ENCODE measurements at regions not wholly inside any gene's neighbourhood (a gene's known extent, or its start where the extent isn't known, plus 50 kb on each side); places are given as distances from the start of the nearest gene placed in this dataset.

DNA sequence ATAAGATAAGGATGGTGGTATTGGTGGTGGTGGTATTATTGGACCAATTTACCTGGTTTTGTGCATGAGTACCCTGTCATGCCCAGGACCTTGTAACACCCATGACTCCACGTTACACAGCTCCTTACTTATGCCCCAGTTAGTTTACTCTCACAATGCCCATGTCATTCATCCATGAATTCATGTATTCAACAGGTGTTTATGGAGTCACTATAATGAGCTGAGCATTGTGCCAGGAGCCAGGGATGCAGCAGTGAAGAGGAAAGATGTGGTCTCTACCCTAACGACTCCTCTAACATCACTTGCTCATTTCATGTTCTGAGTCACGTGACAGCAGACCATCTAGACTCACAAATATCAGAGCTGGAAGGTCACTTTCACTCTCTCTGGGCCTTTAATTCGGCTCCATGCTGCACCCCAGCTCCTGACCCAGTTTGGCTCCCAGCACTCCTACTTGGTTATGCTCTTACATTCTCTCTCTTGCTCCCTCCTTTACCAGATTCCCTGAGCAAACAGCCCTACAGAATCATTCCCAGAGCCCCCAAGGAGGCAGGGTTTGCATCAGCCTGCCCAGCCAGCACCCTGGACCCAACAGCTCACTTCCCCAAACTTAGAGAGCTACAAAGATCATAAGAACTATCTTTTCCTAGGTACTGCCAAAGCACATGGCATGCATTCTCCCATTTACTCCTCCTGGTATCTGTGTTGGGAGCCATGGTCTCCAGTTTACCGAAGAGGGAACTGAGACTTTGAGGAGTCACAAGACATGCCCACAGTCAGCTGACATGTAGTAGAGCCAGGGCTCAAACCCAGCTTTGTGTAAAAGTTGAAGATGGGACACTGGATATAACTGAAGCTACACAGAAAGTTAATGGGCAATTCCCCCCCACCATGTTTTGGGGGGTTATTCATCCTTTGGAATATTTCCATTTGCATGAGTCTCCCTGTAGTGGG is 449.9 kb downstream of the LRATD1 start:
- POLR2A ChIA-PET, result interaction anchor here (0.5 kb wide), 1 partner anchor 79 kb away, joined by 3 read pairs; no protein-coding TSS in a partner anchor
- FAIRE-seq, result no peak
- TF ChIP-seq ZNF830 (CRISPR knock-in tag; IDR thresholded peaks at IDR 0.05), result no peak
- TF ChIP-seq RAD51 (IDR thresholded peaks at IDR 0.05; ENCODE audit: borderline replicate concordance, low read depth), result peak; percentile 66; the same call in 1 of the 2 replicates
- TF ChIP-seq, protein P1, sequence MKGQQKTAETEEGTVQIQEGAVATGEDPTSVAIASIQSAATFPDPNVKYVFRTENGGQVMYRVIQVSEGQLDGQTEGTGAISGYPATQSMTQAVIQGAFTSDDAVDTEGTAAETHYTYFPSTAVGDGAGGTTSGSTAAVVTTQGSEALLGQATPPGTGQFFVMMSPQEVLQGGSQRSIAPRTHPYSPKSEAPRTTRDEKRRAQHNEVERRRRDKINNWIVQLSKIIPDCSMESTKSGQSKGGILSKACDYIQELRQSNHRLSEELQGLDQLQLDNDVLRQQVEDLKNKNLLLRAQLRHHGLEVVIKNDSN (CRISPR knock-in tag; IDR thresholded peaks at IDR 0.05), result 0 out of 2 replicates have a peak, but pooled peaks have one; percentile 27
- no peak for TF ChIP-seq RBM15 (IDR thresholded peaks at IDR 0.05; ENCODE audit: insufficient read depth, low read length)
- TF ChIP-seq FIP1L1 (IDR thresholded peaks at IDR 0.05; ENCODE audit: low read depth, low read length, poor library complexity, severe bottlenecking), result no peak
- no peak for TF ChIP-seq RBFOX2 (IDR thresholded peaks at IDR 0.05; ENCODE audit: low read depth, low read length)
- no peak for TF ChIP-seq PCBP2 (IDR thresholded peaks at IDR 0.05; ENCODE audit: low read depth, low read length, poor library complexity, severe bottlenecking)
- TF ChIP-seq, protein P2, sequence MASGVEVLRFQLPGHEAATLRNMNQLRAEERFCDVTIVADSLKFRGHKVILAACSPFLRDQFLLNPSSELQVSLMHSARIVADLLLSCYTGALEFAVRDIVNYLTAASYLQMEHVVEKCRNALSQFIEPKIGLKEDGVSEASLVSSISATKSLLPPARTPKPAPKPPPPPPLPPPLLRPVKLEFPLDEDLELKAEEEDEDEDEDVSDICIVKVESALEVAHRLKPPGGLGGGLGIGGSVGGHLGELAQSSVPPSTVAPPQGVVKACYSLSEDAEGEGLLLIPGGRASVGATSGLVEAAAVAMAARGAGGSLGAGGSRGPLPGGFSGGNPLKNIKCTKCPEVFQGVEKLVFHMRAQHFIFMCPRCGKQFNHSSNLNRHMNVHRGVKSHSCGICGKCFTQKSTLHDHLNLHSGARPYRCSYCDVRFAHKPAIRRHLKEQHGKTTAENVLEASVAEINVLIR (CRISPR knock-in tag; IDR thresholded peaks at IDR 0.05), result no peak
- no peak for TF ChIP-seq HSF4 (CRISPR knock-in tag; IDR thresholded peaks at IDR 0.05; ENCODE audit: borderline replicate concordance)
- TF ChIP-seq KAT8 (IDR thresholded peaks at IDR 0.05; ENCODE audit: low read depth), result no peak
- TF ChIP-seq HDAC2 (IDR thresholded peaks at IDR 0.05), result no peak
- TF ChIP-seq RUNX1 (IDR thresholded peaks at IDR 0.05; ENCODE audit: low read depth), result no peak
- TF ChIP-seq STAG1 (CRISPR knock-in tag; IDR thresholded peaks at IDR 0.05; ENCODE audit: borderline replicate concordance), result no peak
- no peak for TF ChIP-seq SLC30A9 (CRISPR knock-in tag; IDR thresholded peaks at IDR 0.05)
- TF ChIP-seq SREBF2 (CRISPR knock-in tag; IDR thresholded peaks at IDR 0.05), result no peak
- TF ChIP-seq, protein P3, sequence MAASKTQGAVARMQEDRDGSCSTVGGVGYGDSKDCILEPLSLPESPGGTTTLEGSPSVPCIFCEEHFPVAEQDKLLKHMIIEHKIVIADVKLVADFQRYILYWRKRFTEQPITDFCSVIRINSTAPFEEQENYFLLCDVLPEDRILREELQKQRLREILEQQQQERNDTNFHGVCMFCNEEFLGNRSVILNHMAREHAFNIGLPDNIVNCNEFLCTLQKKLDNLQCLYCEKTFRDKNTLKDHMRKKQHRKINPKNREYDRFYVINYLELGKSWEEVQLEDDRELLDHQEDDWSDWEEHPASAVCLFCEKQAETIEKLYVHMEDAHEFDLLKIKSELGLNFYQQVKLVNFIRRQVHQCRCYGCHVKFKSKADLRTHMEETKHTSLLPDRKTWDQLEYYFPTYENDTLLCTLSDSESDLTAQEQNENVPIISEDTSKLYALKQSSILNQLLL (CRISPR knock-in tag; IDR thresholded peaks at IDR 0.05; ENCODE audit: borderline replicate concordance), result no peak
- TF ChIP-seq NCOR1 (IDR thresholded peaks at IDR 0.05), result no peak
- no peak for TF ChIP-seq WHSC1 (IDR thresholded peaks at IDR 0.05; ENCODE audit: low read length)
- TF ChIP-seq KLF16 (IDR thresholded peaks at IDR 0.05), result no peak
- TF ChIP-seq SMAD3 (CRISPR knock-in tag; conservative IDR thresholded peaks at IDR 0.05), result no peak
- no peak for TF ChIP-seq ELF4 (CRISPR knock-in tag; IDR thresholded peaks at IDR 0.05)

More for the DNA sequence above, 449.9 kb downstream of the LRATD1 start:
- H3K27me3 ChIP-seq (ENCODE audit: control insufficient read depth in 2 of 2, insufficient read depth in 2 of 2, low read length in 2 of 2), result peaks cover 0 to 11% of the 10 kb centered on the region in 2 experiments; a peak in 1 of 5 replicates
- no peaks in the 10 kb centered on the region for H3K36me3 ChIP-seq (ENCODE audit: control insufficient read depth, insufficient read depth, low read length)
- no peak overlapping the region for H3K27ac ChIP-seq (ENCODE audit: extremely low read depth, low read depth, low read length)
- H3K4me3 ChIP-seq, result no peak overlapping the region
- no peaks in the 10 kb centered on the region for H3K79me2 ChIP-seq (ENCODE audit: control insufficient read depth, insufficient read depth, low read length)
- no peak overlapping the region for H3K4me2 ChIP-seq (ENCODE audit: insufficient read depth, low read length)
- H3K9me3 ChIP-seq (replicated peaks; ENCODE audit: control insufficient read depth, insufficient read depth, low read depth, low read length), result no peaks in the 10 kb centered on the region
- CTCF ChIA-PET (ENCODE audit: low intra/inter-chr PET ratio), result no interaction called here
- 5% methylated on average over 5 of the region's 5 CpGs for WGBS (ENCODE audit: insufficient coverage, low coverage, missing lambda C conversion rate)
- no peak overlapping the region for H3K9ac ChIP-seq (ENCODE audit: insufficient read depth in 1 of 2, low read depth in 2 of 2, low read length in 2 of 2)
- no peaks in the 10 kb centered on the region for H3K9me1 ChIP-seq (ENCODE audit: control insufficient read depth, insufficient read depth, low read length)
- no TSS peak for BruUV-seq (replicated peaks)
- DNase-seq (ENCODE audit: extremely low read depth in 1 of 4, low spot score in 3 of 4), result no peak
- intact Hi-C loops (cut with micrococcal nuclease) (no loop called here), in situ Hi-C loops (cut with MboI) (no loop called here)
- H2AFZ ChIP-seq (ENCODE audit: low read depth, low read length), result no peak overlapping the region
- ATAC-seq, result no peak
- H4K20me1 ChIP-seq (replicated peaks; ENCODE audit: control insufficient read depth, insufficient read depth, low read length), result no peaks in the 10 kb centered on the region
- H3K4me1 ChIP-seq (replicated peaks in 1 of 2; ENCODE audit: control insufficient read depth in 2 of 2, insufficient read depth in 2 of 2, low read length in 2 of 2), result peaks cover 0 to 5% of the 10 kb centered on the region in 2 experiments; a peak in 1 of 5 replicates

Data from K562 (cell line).